ENCODE measurements at regions not wholly inside any gene's neighbourhood (a gene's known extent, or its start where the extent isn't known, plus 50 kb on each side); places are given as distances from the start of the nearest gene placed in this dataset.

DNA sequence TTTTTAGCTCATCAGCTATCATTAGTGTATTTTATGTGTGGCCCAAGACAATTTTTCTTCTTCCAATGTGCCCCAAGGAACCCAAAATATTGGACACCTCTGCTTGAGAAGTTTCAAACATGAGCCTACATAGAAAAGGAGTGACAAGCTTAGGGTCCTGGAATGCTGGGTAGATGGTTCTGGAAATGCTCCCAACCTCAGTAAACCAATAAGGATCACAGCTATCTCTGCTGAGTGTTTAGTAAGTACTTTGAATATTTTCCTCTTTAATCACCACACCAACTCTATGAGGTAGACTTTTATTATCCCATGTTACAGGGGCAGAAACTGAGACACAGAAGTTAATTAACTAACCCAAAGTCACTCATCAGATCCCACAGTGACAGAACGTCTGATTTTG, 164.9 kb upstream of the KLF3 start:
- Histone ChIP-seq H3K27ac (ENCODE audit: low read depth, low read length) (no peak overlapping the region), H3K4me3 (ENCODE audit: low read length) (no peak overlapping the region), H3K27me3 (ENCODE audit: control insufficient read depth, insufficient read depth, low read length, poor library complexity, severe bottlenecking) (no peaks in the 10 kb centered on the region), H3K36me3 (ENCODE audit: control insufficient read depth, insufficient read depth, low read length) (no peaks in the 10 kb centered on the region), H3K9ac (ENCODE audit: extremely low read depth, low read length, poor library complexity, severe bottlenecking) (no peak overlapping the region), H3K4me1 (ENCODE audit: control insufficient read depth, insufficient read depth, low read length) (no peaks in the 10 kb centered on the region), H3K9me3 (ENCODE audit: control insufficient read depth, low read length) (no peaks in the 10 kb centered on the region)
- WGBS, 2 experiments (ENCODE audit: insufficient coverage in 1 of 2, insufficient read length in 1 of 2), result 80 to 100% methylated on average over 1 of the region's 1 CpG
- TF ChIP-seq CTCF (conservative IDR thresholded peaks at IDR 0.05), result no peak
- Mint-ChIP-seq H3K27me3 (ENCODE audit: insufficient read depth) (no peaks in the 10 kb centered on the region), H3K4me3 (no peak overlapping the region), H3K4me1 (no peaks in the 10 kb centered on the region), H3K9me3 (no peaks in the 10 kb centered on the region), H3K27ac (no peak overlapping the region), H3K36me3 (ENCODE audit: low read depth) (no peaks in the 10 kb centered on the region)
- no peak for DNase-seq

GRCh38 chr4:38500433-38500832, 163.6 kb upstream of the KLF3 start:
- Mint-ChIP-seq H3K36me3 (ENCODE audit: low read depth) (no peaks in the 10 kb centered on the region), H3K9me3 (no peaks in the 10 kb centered on the region), H3K27ac (no peak overlapping the region), H3K27me3 (ENCODE audit: insufficient read depth) (no peaks in the 10 kb centered on the region), H3K4me1 (no peaks in the 10 kb centered on the region), H3K4me3 (no peak overlapping the region)
- Histone ChIP-seq H3K4me1 (ENCODE audit: control insufficient read depth, insufficient read depth, low read length) (no peaks in the 10 kb centered on the region), H3K9me3 (ENCODE audit: control insufficient read depth, low read length) (no peaks in the 10 kb centered on the region), H3K36me3 (ENCODE audit: control insufficient read depth, insufficient read depth, low read length) (no peaks in the 10 kb centered on the region), H3K27me3 (ENCODE audit: control insufficient read depth, insufficient read depth, low read length, poor library complexity, severe bottlenecking) (no peaks in the 10 kb centered on the region), H3K27ac (ENCODE audit: low read depth, low read length) (no peak overlapping the region), H3K4me3 (ENCODE audit: low read length) (no peak overlapping the region), H3K9ac (ENCODE audit: extremely low read depth, low read length, poor library complexity, severe bottlenecking) (no peak overlapping the region)
- 89 to 100% methylated on average over 2 of the region's 2 CpGs for WGBS, 2 experiments (ENCODE audit: insufficient coverage in 1 of 2, insufficient read length in 1 of 2)
- no peak for TF ChIP-seq CTCF (conservative IDR thresholded peaks at IDR 0.05)
- DNase-seq, result no peak

- no peaks in the 10 kb centered on the region for H3K27me3 Mint-ChIP-seq (ENCODE audit: insufficient read depth)
- no peak overlapping the region for H3K27ac Mint-ChIP-seq
- 89 to 100% methylated on average over 2 of the region's 2 CpGs for WGBS, 2 experiments (ENCODE audit: insufficient coverage in 1 of 2, insufficient read length in 1 of 2)
- Histone ChIP-seq H3K9ac (ENCODE audit: extremely low read depth, low read length, poor library complexity, severe bottlenecking) (no peak overlapping the region), H3K4me1 (ENCODE audit: control insufficient read depth, insufficient read depth, low read length) (no peaks in the 10 kb centered on the region), H3K27ac (ENCODE audit: low read depth, low read length) (no peak overlapping the region), H3K36me3 (ENCODE audit: control insufficient read depth, insufficient read depth, low read length) (no peaks in the 10 kb centered on the region), H3K4me3 (ENCODE audit: low read length) (no peak overlapping the region), H3K27me3 (ENCODE audit: control insufficient read depth, insufficient read depth, low read length, poor library complexity, severe bottlenecking) (no peaks in the 10 kb centered on the region), H3K9me3 (ENCODE audit: control insufficient read depth, low read length) (no peaks in the 10 kb centered on the region)
- H3K4me1 Mint-ChIP-seq, result no peaks in the 10 kb centered on the region
- no peak overlapping the region for H3K4me3 Mint-ChIP-seq
- no peak for TF ChIP-seq CTCF (conservative IDR thresholded peaks at IDR 0.05)
- H3K9me3 Mint-ChIP-seq, result no peaks in the 10 kb centered on the region
- no peak for DNase-seq
- H3K36me3 Mint-ChIP-seq (ENCODE audit: low read depth), result no peaks in the 10 kb centered on the region
Measured at GRCh38 chr4:38501698-38502097, 162.3 kb upstream of the KLF3 start.

All from endodermal cell (in vitro differentiated cells).